ENCODE measurements at regions not wholly inside any gene's neighbourhood (a gene's known extent, or its start where the extent isn't known, plus 50 kb on each side); places are given as distances from the start of the nearest gene placed in this dataset.
"Not testable (repeated sequence)": the region's sequence is repeated elsewhere in the genome, so short reads cannot be mapped to it uniquely, and the experiment has no call there.

GRCh38 chr3:151675858-151676615 lies 57.7 kb upstream of the AADACL2 start:
- Histone ChIP-seq H3K4me2 (ENCODE audit: low read length) (no peak overlapping the region), H2BK15ac (replicated peaks; ENCODE audit: low read depth) (no peak overlapping the region), H3K27ac (ENCODE audit: low read depth, low read length) (no peak overlapping the region), H2AK5ac (ENCODE audit: low read length) (no peak overlapping the region), H3K79me2 (ENCODE audit: control insufficient read depth, insufficient read depth, low read length) (no peaks in the 10 kb centered on the region), H3K36me3 (ENCODE audit: control insufficient read depth, insufficient read depth, low read length) (no peaks in the 10 kb centered on the region), H4K5ac (ENCODE audit: low read length) (no peak overlapping the region), H3K23ac (ENCODE audit: low read length) (no peak overlapping the region), H3K18ac (ENCODE audit: low read length) (no peak overlapping the region), H4K8ac (ENCODE audit: low read depth, low read length) (no peak overlapping the region), H3K56ac (ENCODE audit: low read length) (no peak overlapping the region), H3K4me1 (ENCODE audit: control insufficient read depth, low read depth, low read length) (no peaks in the 10 kb centered on the region), H3K4me3 (ENCODE audit: low read length) (no peak overlapping the region), H3K9ac (ENCODE audit: low read length) (no peak overlapping the region), H2BK5ac (ENCODE audit: low read length) (no peak overlapping the region), H3K27me3 (ENCODE audit: insufficient read depth, low read length, poor library complexity) (no peaks in the 10 kb centered on the region), H2BK120ac (ENCODE audit: low read depth, low read length) (no peak overlapping the region), H3K79me1 (ENCODE audit: low read length) (no peaks in the 10 kb centered on the region), H3K4ac (ENCODE audit: low read depth, low read length) (peak overlapping the region; percentile 20)
- DNase-seq, result no peak
- no CpG with 5 or more reads among the region's 8 CpGs for WGBS (ENCODE audit: extremely low coverage, insufficient coverage, low lambda C conversion rate)

- no peak overlapping the region for H2BK5ac ChIP-seq (ENCODE audit: low read length)
- no peaks in the 10 kb centered on the region for H3K79me2 ChIP-seq (ENCODE audit: control insufficient read depth, insufficient read depth, low read length)
- H3K79me1 ChIP-seq (ENCODE audit: low read length), result no peaks in the 10 kb centered on the region
- H3K4me2 ChIP-seq (ENCODE audit: low read length), result no peak overlapping the region
- no peak overlapping the region for H3K27ac ChIP-seq (ENCODE audit: low read depth, low read length)
- no peaks in the 10 kb centered on the region for H3K27me3 ChIP-seq (ENCODE audit: insufficient read depth, low read length, poor library complexity)
- H3K23ac ChIP-seq (ENCODE audit: low read length), result no peak overlapping the region
- no peak overlapping the region for H3K56ac ChIP-seq (ENCODE audit: low read length)
- no peak overlapping the region for H4K5ac ChIP-seq (ENCODE audit: low read length)
- H2AK5ac ChIP-seq (ENCODE audit: low read length), result no peak overlapping the region
- no peaks in the 10 kb centered on the region for H3K36me3 ChIP-seq (ENCODE audit: control insufficient read depth, insufficient read depth, low read length)
- H2BK15ac ChIP-seq (replicated peaks; ENCODE audit: low read depth), result no peak overlapping the region
- H4K8ac ChIP-seq (ENCODE audit: low read depth, low read length), result no peak overlapping the region
- WGBS (ENCODE audit: extremely low coverage, insufficient coverage, low lambda C conversion rate), result no CpG with 5 or more reads among the region's 1 CpG
- H2BK120ac ChIP-seq (ENCODE audit: low read depth, low read length), result no peak overlapping the region
- H3K4me1 ChIP-seq (ENCODE audit: control insufficient read depth, low read depth, low read length), result no peaks in the 10 kb centered on the region
- no peak overlapping the region for H3K4me3 ChIP-seq (ENCODE audit: low read length)
- H3K18ac ChIP-seq (ENCODE audit: low read length), result no peak overlapping the region
- peak; percentile 25 for DNase-seq
- H3K4ac ChIP-seq (ENCODE audit: low read depth, low read length), result no peak overlapping the region
- no peak overlapping the region for H3K9ac ChIP-seq (ENCODE audit: low read length)
These were observed 59.8 kb upstream of the AADACL2 start for GRCh38 chr3:151673974-151674373.

- H3K79me2 ChIP-seq (ENCODE audit: control insufficient read depth, insufficient read depth, low read length); H4K5ac ChIP-seq (ENCODE audit: low read length); H3K36me3 ChIP-seq (ENCODE audit: control insufficient read depth, insufficient read depth, low read length); H3K4me1 ChIP-seq (ENCODE audit: control insufficient read depth, low read depth, low read length); H2BK120ac ChIP-seq (ENCODE audit: low read depth, low read length); DNase-seq; H3K23ac ChIP-seq (ENCODE audit: low read length); H2BK15ac ChIP-seq (replicated peaks; ENCODE audit: low read depth); H3K56ac ChIP-seq (ENCODE audit: low read length); H4K8ac ChIP-seq (ENCODE audit: low read depth, low read length); H3K9ac ChIP-seq (ENCODE audit: low read length); H2BK5ac ChIP-seq (ENCODE audit: low read length); H3K4ac ChIP-seq (ENCODE audit: low read depth, low read length); H3K27ac ChIP-seq (ENCODE audit: low read depth, low read length); H3K27me3 ChIP-seq (ENCODE audit: insufficient read depth, low read length, poor library complexity); H3K79me1 ChIP-seq (ENCODE audit: low read length); H2AK5ac ChIP-seq (ENCODE audit: low read length); H3K4me2 ChIP-seq (ENCODE audit: low read length); H3K4me3 ChIP-seq (ENCODE audit: low read length); H3K18ac ChIP-seq (ENCODE audit: low read length): not testable (repeated sequence)
- no CpG with 5 or more reads among the region's 3 CpGs for WGBS (ENCODE audit: extremely low coverage, insufficient coverage, low lambda C conversion rate)
These were observed 66.0 kb upstream of the AADACL2 start for GRCh38 chr3:151667762-151668161.

- DNase-seq, result no peak
- Histone ChIP-seq H3K79me2 (ENCODE audit: control insufficient read depth, insufficient read depth, low read length) (no peaks in the 10 kb centered on the region), H2AK5ac (ENCODE audit: low read length) (no peak overlapping the region), H3K4me1 (ENCODE audit: control insufficient read depth, low read depth, low read length) (peaks cover 2% of the 10 kb centered on the region), H3K9ac (ENCODE audit: low read length) (no peak overlapping the region), H4K5ac (ENCODE audit: low read length) (no peak overlapping the region), H3K4me2 (ENCODE audit: low read length) (no peak overlapping the region), H3K23ac (ENCODE audit: low read length) (no peak overlapping the region), H2BK120ac (ENCODE audit: low read depth, low read length) (no peak overlapping the region), H2BK5ac (ENCODE audit: low read length) (no peak overlapping the region), H3K4ac (ENCODE audit: low read depth, low read length) (no peak overlapping the region), H3K27ac (ENCODE audit: low read depth, low read length) (no peak overlapping the region), H4K8ac (ENCODE audit: low read depth, low read length) (no peak overlapping the region), H3K79me1 (ENCODE audit: low read length) (no peaks in the 10 kb centered on the region), H3K36me3 (ENCODE audit: control insufficient read depth, insufficient read depth, low read length) (no peaks in the 10 kb centered on the region), H3K27me3 (ENCODE audit: insufficient read depth, low read length, poor library complexity) (no peaks in the 10 kb centered on the region), H3K56ac (ENCODE audit: low read length) (no peak overlapping the region), H3K4me3 (ENCODE audit: low read length) (no peak overlapping the region), H3K18ac (ENCODE audit: low read length) (no peak overlapping the region), H2BK15ac (replicated peaks; ENCODE audit: low read depth) (no peak overlapping the region)
- no CpG with 5 or more reads among the region's 4 CpGs for WGBS (ENCODE audit: extremely low coverage, insufficient coverage, low lambda C conversion rate)
These were observed 72.8 kb upstream of the AADACL2 start for GRCh38 chr3:151660885-151661284.

- Histone ChIP-seq H3K79me2 (ENCODE audit: control insufficient read depth, insufficient read depth, low read length) (no peaks in the 10 kb centered on the region), H3K9ac (ENCODE audit: low read length) (no peak overlapping the region), H4K5ac (ENCODE audit: low read length) (no peak overlapping the region), H3K4ac (ENCODE audit: low read depth, low read length) (no peak overlapping the region), H4K8ac (ENCODE audit: low read depth, low read length) (no peak overlapping the region), H2BK15ac (replicated peaks; ENCODE audit: low read depth) (no peak overlapping the region), H3K23ac (ENCODE audit: low read length) (no peak overlapping the region), H3K56ac (ENCODE audit: low read length) (no peak overlapping the region), H3K27me3 (ENCODE audit: insufficient read depth, low read length, poor library complexity) (no peaks in the 10 kb centered on the region), H2BK120ac (ENCODE audit: low read depth, low read length) (no peak overlapping the region), H3K79me1 (ENCODE audit: low read length) (no peaks in the 10 kb centered on the region), H3K18ac (ENCODE audit: low read length) (no peak overlapping the region), H3K4me2 (ENCODE audit: low read length) (no peak overlapping the region), H3K27ac (ENCODE audit: low read depth, low read length) (no peak overlapping the region), H2BK5ac (ENCODE audit: low read length) (no peak overlapping the region), H3K4me3 (ENCODE audit: low read length) (no peak overlapping the region), H2AK5ac (ENCODE audit: low read length) (no peak overlapping the region), H3K4me1 (ENCODE audit: control insufficient read depth, low read depth, low read length) (no peaks in the 10 kb centered on the region), H3K36me3 (ENCODE audit: control insufficient read depth, insufficient read depth, low read length) (no peaks in the 10 kb centered on the region)
- DNase-seq, result no peak
These were observed 88.7 kb upstream of the AADACL2 start for GRCh38 chr3:151644986-151645385.

GRCh38 chr3:151644020-151644620 lies 89.6 kb upstream of the AADACL2 start:
- Histone ChIP-seq H3K4me2 (ENCODE audit: low read length) (no peak overlapping the region), H3K4me3 (ENCODE audit: low read length) (no peak overlapping the region), H3K9ac (ENCODE audit: low read length) (no peak overlapping the region), H3K23ac (ENCODE audit: low read length) (no peak overlapping the region), H2AK5ac (ENCODE audit: low read length) (no peak overlapping the region), H3K4ac (ENCODE audit: low read depth, low read length) (no peak overlapping the region), H3K79me1 (ENCODE audit: low read length) (no peaks in the 10 kb centered on the region), H3K56ac (ENCODE audit: low read length) (no peak overlapping the region), H2BK120ac (ENCODE audit: low read depth, low read length) (no peak overlapping the region), H3K18ac (ENCODE audit: low read length) (no peak overlapping the region), H3K27ac (ENCODE audit: low read depth, low read length) (no peak overlapping the region), H3K4me1 (ENCODE audit: control insufficient read depth, low read depth, low read length) (no peaks in the 10 kb centered on the region), H3K27me3 (ENCODE audit: insufficient read depth, low read length, poor library complexity) (no peaks in the 10 kb centered on the region), H3K36me3 (ENCODE audit: control insufficient read depth, insufficient read depth, low read length) (no peaks in the 10 kb centered on the region), H4K5ac (ENCODE audit: low read length) (no peak overlapping the region), H2BK15ac (replicated peaks; ENCODE audit: low read depth) (no peak overlapping the region), H3K79me2 (ENCODE audit: control insufficient read depth, insufficient read depth, low read length) (no peaks in the 10 kb centered on the region), H2BK5ac (ENCODE audit: low read length) (no peak overlapping the region), H4K8ac (ENCODE audit: low read depth, low read length) (no peak overlapping the region)
- no CpG with 5 or more reads among the region's 1 CpG for WGBS (ENCODE audit: extremely low coverage, insufficient coverage, low lambda C conversion rate)
- DNase-seq, result no peak
